ENCODE measurements at regions not wholly inside any gene's neighbourhood (a gene's known extent, or its start where the extent isn't known, plus 50 kb on each side); places are given as distances from the start of the nearest gene placed in this dataset.

DNA sequence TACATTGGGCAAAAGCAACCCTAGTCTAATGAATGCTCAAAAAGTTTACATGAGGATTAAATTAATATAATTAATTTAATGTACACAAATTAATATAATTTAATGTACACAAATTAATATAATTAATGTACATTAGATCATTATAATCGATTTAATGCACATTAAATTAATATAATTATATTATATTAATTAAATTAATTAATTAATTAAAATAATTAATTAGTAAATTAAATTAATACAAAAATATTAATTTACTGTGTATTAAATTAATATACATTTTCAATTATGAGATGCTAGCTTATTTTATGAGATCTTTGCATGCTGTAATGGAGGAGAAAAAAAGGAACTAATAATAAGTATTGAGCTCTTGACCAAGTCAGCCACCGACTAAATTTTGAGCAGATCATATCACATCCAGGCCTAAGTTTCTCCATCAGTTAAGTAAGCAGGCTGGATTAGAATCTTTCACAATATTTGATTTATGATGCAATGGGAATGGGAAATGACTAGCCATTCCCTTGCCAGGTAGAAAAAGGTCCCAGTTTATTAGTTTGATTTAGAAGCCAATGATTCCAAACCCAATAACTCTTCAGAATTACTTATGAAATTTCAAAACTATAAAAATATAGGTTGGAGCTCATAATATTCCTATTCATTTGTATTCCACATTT, 533.4 kb upstream of the GRIA1 start:
- no peaks in the 10 kb centered on the region for H3F3A ChIP-seq (ENCODE audit: low read length, unreplicated experiment)
- H3K27me3 ChIP-seq (ENCODE audit: low read length), result no peaks in the 10 kb centered on the region
- no peaks in the 10 kb centered on the region for H3K4me1 ChIP-seq (ENCODE audit: insufficient read depth, low read length)
- H3K9me3 ChIP-seq (ENCODE audit: low read length), result peaks cover 8% of the 10 kb centered on the region; the same call in 1 of the 2 replicates
- no peaks in the 10 kb centered on the region for H3K36me3 ChIP-seq (ENCODE audit: low read depth, low read length)
- H3K27ac ChIP-seq (ENCODE audit: low read length), result no peak overlapping the region
- no peak overlapping the region for H3K9ac ChIP-seq (ENCODE audit: low read length)
- no peak for DNase-seq
- no peak overlapping the region for H3K4me2 ChIP-seq (ENCODE audit: low read length)
- no peaks in the 10 kb centered on the region for H3K79me2 ChIP-seq (ENCODE audit: low read length)
- no TSS peak for BruUV-seq (replicated peaks)
- ATAC-seq, result no peak
- no peaks in the 10 kb centered on the region for H3K9me2 ChIP-seq (replicated peaks; ENCODE audit: low read length)
- H4K20me1 ChIP-seq (ENCODE audit: low read length), result no peaks in the 10 kb centered on the region
- intact Hi-C loops (cut with micrococcal nuclease), result no loop called here
- POLR2A ChIA-PET (ENCODE audit: unreplicated experiment), result no interaction called here
- TF ChIP-seq, protein P1, sequence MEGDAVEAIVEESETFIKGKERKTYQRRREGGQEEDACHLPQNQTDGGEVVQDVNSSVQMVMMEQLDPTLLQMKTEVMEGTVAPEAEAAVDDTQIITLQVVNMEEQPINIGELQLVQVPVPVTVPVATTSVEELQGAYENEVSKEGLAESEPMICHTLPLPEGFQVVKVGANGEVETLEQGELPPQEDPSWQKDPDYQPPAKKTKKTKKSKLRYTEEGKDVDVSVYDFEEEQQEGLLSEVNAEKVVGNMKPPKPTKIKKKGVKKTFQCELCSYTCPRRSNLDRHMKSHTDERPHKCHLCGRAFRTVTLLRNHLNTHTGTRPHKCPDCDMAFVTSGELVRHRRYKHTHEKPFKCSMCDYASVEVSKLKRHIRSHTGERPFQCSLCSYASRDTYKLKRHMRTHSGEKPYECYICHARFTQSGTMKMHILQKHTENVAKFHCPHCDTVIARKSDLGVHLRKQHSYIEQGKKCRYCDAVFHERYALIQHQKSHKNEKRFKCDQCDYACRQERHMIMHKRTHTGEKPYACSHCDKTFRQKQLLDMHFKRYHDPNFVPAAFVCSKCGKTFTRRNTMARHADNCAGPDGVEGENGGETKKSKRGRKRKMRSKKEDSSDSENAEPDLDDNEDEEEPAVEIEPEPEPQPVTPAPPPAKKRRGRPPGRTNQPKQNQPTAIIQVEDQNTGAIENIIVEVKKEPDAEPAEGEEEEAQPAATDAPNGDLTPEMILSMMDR (conservative IDR thresholded peaks at IDR 0.05; ENCODE audit: low read depth, low read length), result no peak
- TF ChIP-seq EZH2phosphoT487 (IDR thresholded peaks at IDR 0.05; ENCODE audit: borderline replicate concordance, low read length) (no peak), EZH2 (IDR thresholded peaks at IDR 0.05; ENCODE audit: low read length, unreplicated experiment) (no peak)
- CTCF ChIA-PET, result no interaction called here
- no peak overlapping the region for H2AFZ ChIP-seq (ENCODE audit: low read length)
- H3K4me3 ChIP-seq (ENCODE audit: low read length), result no peak overlapping the region

DNA sequence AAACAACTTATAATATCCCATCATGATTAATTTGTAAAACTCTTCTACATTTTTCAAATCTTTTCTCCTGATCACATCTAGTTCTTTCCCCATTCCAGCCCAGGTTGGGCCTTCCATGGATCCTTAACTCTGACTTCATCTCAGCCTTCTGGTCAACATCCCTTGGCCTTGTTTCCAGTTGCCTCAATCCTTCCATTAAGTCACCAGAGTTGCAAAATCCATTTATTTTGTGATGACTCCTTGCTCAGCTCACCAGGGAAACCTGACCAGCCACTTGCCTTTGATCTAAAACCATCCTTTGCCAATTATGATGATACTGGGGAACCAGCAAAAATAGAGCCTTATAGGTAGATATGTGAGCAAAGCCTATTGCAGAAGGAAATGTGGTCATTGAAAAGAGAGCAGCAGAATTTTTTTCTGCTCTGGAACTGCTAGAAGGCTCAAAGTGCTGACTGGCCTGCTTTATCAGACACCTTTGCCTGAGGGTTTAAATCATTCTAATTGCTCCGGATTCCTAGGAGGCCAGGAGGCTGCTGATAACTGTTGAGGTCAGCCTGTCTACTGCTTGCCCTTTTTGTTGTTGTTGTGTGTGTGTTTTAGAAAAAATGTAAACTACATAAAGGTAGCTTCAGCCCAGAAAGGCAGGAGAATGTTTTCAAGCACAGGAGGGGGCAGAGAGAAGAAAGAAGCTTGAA, 512.2 kb upstream of the GRIA1 start:
- ATAC-seq (no peak), DNase-seq (no peak)
- intact Hi-C loops (cut with micrococcal nuclease), result no loop called here
- no peaks in the 10 kb centered on the region for H3K4me1 ChIP-seq (ENCODE audit: insufficient read depth, low read length)
- no peaks in the 10 kb centered on the region for H3K36me3 ChIP-seq (ENCODE audit: low read depth, low read length)
- H3K4me2 ChIP-seq (ENCODE audit: low read length), result no peak overlapping the region
- no peak overlapping the region for H3K4me3 ChIP-seq (ENCODE audit: low read length)
- no peaks in the 10 kb centered on the region for H3F3A ChIP-seq (ENCODE audit: low read length, unreplicated experiment)
- H3K9me3 ChIP-seq (ENCODE audit: low read length), result 0 out of 2 replicates have a peak, but pooled peaks cover 9% of the 10 kb centered on the region
- H2AFZ ChIP-seq (ENCODE audit: low read length), result no peak overlapping the region
- CTCF ChIA-PET, result no interaction called here
- H3K9ac ChIP-seq (ENCODE audit: low read length), result no peak overlapping the region
- TF ChIP-seq, protein P1 (conservative IDR thresholded peaks at IDR 0.05; ENCODE audit: low read depth, low read length), result no peak
- TF ChIP-seq EZH2phosphoT487 (IDR thresholded peaks at IDR 0.05; ENCODE audit: borderline replicate concordance, low read length) (no peak), EZH2 (IDR thresholded peaks at IDR 0.05; ENCODE audit: low read length, unreplicated experiment) (no peak)
- POLR2A ChIA-PET (ENCODE audit: unreplicated experiment), result no interaction called here
- no TSS peak for BruUV-seq (replicated peaks)
- H3K27me3 ChIP-seq (ENCODE audit: low read length), result no peaks in the 10 kb centered on the region
- no peaks in the 10 kb centered on the region for H3K79me2 ChIP-seq (ENCODE audit: low read length)
- no peaks in the 10 kb centered on the region for H3K9me2 ChIP-seq (replicated peaks; ENCODE audit: low read length)
- H3K27ac ChIP-seq (ENCODE audit: low read length), result no peak overlapping the region
- no peaks in the 10 kb centered on the region for H4K20me1 ChIP-seq (ENCODE audit: low read length)

DNA sequence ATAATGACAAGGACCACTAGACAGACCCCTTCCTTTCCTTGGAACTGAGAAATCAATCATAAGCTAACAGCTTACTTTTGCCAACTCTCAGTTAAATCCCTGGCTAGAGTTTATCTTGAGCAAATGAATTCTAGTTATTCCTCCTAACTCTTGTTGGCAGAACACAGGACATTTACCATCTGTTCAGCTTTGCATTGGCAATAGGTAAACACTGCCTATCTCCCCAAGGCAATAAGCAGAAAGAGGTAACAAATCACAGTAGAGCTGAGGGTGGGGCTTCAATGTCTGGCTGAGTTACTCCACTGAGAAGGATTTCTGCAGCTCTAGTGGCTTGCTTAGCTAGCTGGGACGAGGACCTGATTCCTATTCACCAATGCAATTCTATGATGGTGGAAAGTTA, 503.3 kb upstream of the GRIA1 start:
- no peak overlapping the region for H3K9ac ChIP-seq (ENCODE audit: low read length)
- H3K27me3 ChIP-seq (ENCODE audit: low read length), result no peaks in the 10 kb centered on the region
- H3K9me3 ChIP-seq (ENCODE audit: low read length), result no peaks in the 10 kb centered on the region
- CTCF ChIA-PET, result no interaction called here
- H3K9me2 ChIP-seq (replicated peaks; ENCODE audit: low read length), result no peaks in the 10 kb centered on the region
- H2AFZ ChIP-seq (ENCODE audit: low read length), result no peak overlapping the region
- no peaks in the 10 kb centered on the region for H3K4me1 ChIP-seq (ENCODE audit: insufficient read depth, low read length)
- H3K4me3 ChIP-seq (ENCODE audit: low read length), result no peak overlapping the region
- H4K20me1 ChIP-seq (ENCODE audit: low read length), result no peaks in the 10 kb centered on the region
- H3K79me2 ChIP-seq (ENCODE audit: low read length), result no peaks in the 10 kb centered on the region
- POLR2A ChIA-PET (ENCODE audit: unreplicated experiment), result no interaction called here
- BruUV-seq (replicated peaks), result no TSS peak
- H3K4me2 ChIP-seq (ENCODE audit: low read length), result no peak overlapping the region
- DNase-seq (no peak), ATAC-seq (no peak)
- intact Hi-C loops (cut with micrococcal nuclease), result no loop called here
- TF ChIP-seq, protein P1 (conservative IDR thresholded peaks at IDR 0.05; ENCODE audit: low read depth, low read length), result no peak
- TF ChIP-seq EZH2phosphoT487 (IDR thresholded peaks at IDR 0.05; ENCODE audit: borderline replicate concordance, low read length), result no peak
- TF ChIP-seq EZH2 (IDR thresholded peaks at IDR 0.05; ENCODE audit: low read length, unreplicated experiment), result no peak
- H3K36me3 ChIP-seq (ENCODE audit: low read depth, low read length), result no peaks in the 10 kb centered on the region
- no peaks in the 10 kb centered on the region for H3F3A ChIP-seq (ENCODE audit: low read length, unreplicated experiment)
- H3K27ac ChIP-seq (ENCODE audit: low read length), result no peak overlapping the region
